K562 (cell line): ENCODE measurements at regions not wholly inside any gene's neighbourhood (a gene's known extent, or its start where the extent isn't known, plus 50 kb on each side); places are given as distances from the start of the nearest gene placed in this dataset.

Source experiments
- CEBPB ChIP-seq: fragments of 450-650 bp; IDR thresholded peaks from 2 replicates; pipeline ENCODE4 v1.6.1; 2016; ENCODE audit warnings: missing genetic modification characterization, missing compliant biosample characterization
- FOXO4 ChIP-seq: fragments of 450-650 bp; formaldehyde crosslinking; IDR thresholded peaks from 2 replicates; pipeline ENCODE4 v1.4.0; 2020; ENCODE audit warnings: mild to moderate bottlenecking, moderate library complexity
- HMGN3 ChIP-seq: IDR thresholded peaks from 2 replicates; pipeline ENCODE4 v1.6.1; 2011; ENCODE audit warnings: borderline replicate concordance, low read depth, mild to moderate bottlenecking, mixed read lengths, low read length; ENCODE audit not compliant: insufficient read length; ENCODE audit errors: extremely low read depth
- ILK ChIP-seq: fragments of 450-650 bp; IDR thresholded peaks from 2 replicates; pipeline ENCODE4 v1.6.1; 2016; ENCODE audit warnings: missing genetic modification characterization, low read depth, mild to moderate bottlenecking, missing compliant biosample characterization, moderate library complexity, borderline replicate concordance
- KLF6 ChIP-seq: fragments of 250-450 bp; sonication (Bioruptor Pico); IDR thresholded peaks from 2 replicates; pipeline ENCODE4 v1.4.0; 2020; ENCODE audit warnings: mild to moderate bottlenecking, moderate library complexity, borderline replicate concordance
- MCM2 ChIP-seq: fragments of 450-650 bp; IDR thresholded peaks from 2 replicates; pipeline ENCODE4 v1.6.1; 2017; ENCODE audit warnings: low read depth, mild to moderate bottlenecking
- NKRF ChIP-seq: fragments of 450-650 bp; IDR thresholded peaks from 2 replicates; pipeline ENCODE4 v1.6.1; 2016; ENCODE audit warnings: borderline replicate concordance
- NONO ChIP-seq, 2 experiments: fragments of 200-400 bp in 1 of 2; fragments of 450-650 bp in 1 of 2; formaldehyde crosslinking in 1 of 2; IDR thresholded peaks; 2 replicates each; pipeline ENCODE4 v1.6.1; 2017; ENCODE audit warnings: low read depth in 2 of 2, mild to moderate bottlenecking in 2 of 2, moderate library complexity in 2 of 2, low read length in 1 of 2
- PHB ChIP-seq: fragments of 250-450 bp; sonication (Bioruptor Pico); IDR thresholded peaks from 2 replicates; pipeline ENCODE4 v1.5.0; 2021
- PKNOX1 ChIP-seq: fragments of 450-650 bp; IDR thresholded peaks from 2 replicates; pipeline ENCODE4 v1.6.1; 2016
- RAD21 ChIP-seq, 2 experiments: fragments of 250-450 bp in 1 of 2; fragments of 450-650 bp in 1 of 2; sonication (Bioruptor Pico) in 1 of 2; formaldehyde crosslinking in 1 of 2; IDR thresholded peaks in 1 of 2; conservative IDR thresholded peaks in 1 of 2; 2 replicates each; pipeline versions ENCODE4 v1.4.0 to v1.8.0; 2020 to 2022; ENCODE audit warnings: mild to moderate bottlenecking in 2 of 2, moderate library complexity in 1 of 2
- RAD51 ChIP-seq: fragments of 450-650 bp; IDR thresholded peaks from 2 replicates; pipeline ENCODE4 v1.7.1; 2016; ENCODE audit warnings: low read depth, mild to moderate bottlenecking, borderline replicate concordance
- RBFOX2 ChIP-seq: fragments of 200-400 bp; formaldehyde crosslinking; IDR thresholded peaks from 2 replicates; pipeline ENCODE4 v1.6.1; 2017; ENCODE audit warnings: low read depth, mild to moderate bottlenecking, low read length, moderate library complexity
- RFX5 ChIP-seq: IDR thresholded peaks from 2 replicates; pipeline ENCODE4 v1.6.1; 2011; ENCODE audit warnings: low read depth, mild to moderate bottlenecking, improper control_type of control experiment, low read length
- SRSF9 ChIP-seq: fragments of 200-400 bp; formaldehyde crosslinking; IDR thresholded peaks from 2 replicates; pipeline ENCODE4 v1.6.1; 2017; ENCODE audit warnings: low read depth, low read length, borderline replicate concordance
- TAL1 ChIP-seq: fragments of 450-650 bp; IDR thresholded peaks from 2 replicates; pipeline ENCODE4 v1.6.1; 2016; ENCODE audit warnings: mild to moderate bottlenecking
- TEAD4 ChIP-seq, 2 experiments: sonication (generic) in 1 of 2; formaldehyde crosslinking in 1 of 2; IDR thresholded peaks; 2 replicates each; pipeline versions ENCODE4 v1.6.1 to v1.8.0; 2012 to 2022; ENCODE audit warnings: borderline replicate concordance in 1 of 2, inconsistent platforms in 1 of 2, low read length in 1 of 2, mild to moderate bottlenecking in 1 of 2, missing genetic modification reagents in 1 of 2
- ZFP1 ChIP-seq: fragments of 450-650 bp; formaldehyde crosslinking; IDR thresholded peaks from 2 replicates; pipeline ENCODE4 v1.4.0; 2020; ENCODE audit warnings: mild to moderate bottlenecking, mixed read lengths
- ZHX1 ChIP-seq: fragments of 150-350 bp; conservative IDR thresholded peaks from 2 replicates; pipeline ENCODE4 v1.6.1; 2014; ENCODE audit warnings: low read length
- ZSCAN32 ChIP-seq: fragments of 450-650 bp; formaldehyde crosslinking; IDR thresholded peaks from 2 replicates; pipeline ENCODE4 v1.4.0; 2020; ENCODE audit warnings: mild to moderate bottlenecking, moderate library complexity

GRCh38 chr4:80143307-80143679 is 54.0 kb upstream of the PRDM8 start (continued):
- TF ChIP-seq NKRF (no peak), CEBPB (peak; percentile 84), ZSCAN32 (CRISPR knock-in tag) (no peak), HMGN3 (peak; percentile 91), RAD21 (CRISPR knock-in tag; conservative IDR thresholded peaks at IDR 0.05 in 1 of 2, IDR thresholded peaks at IDR 0.05 in 1 of 2) (peak in 1 of 2 experiments; percentile 25; a peak in 3 of 4 replicates), FOXO4 (no peak), ILK (no peak), SRSF9 (no peak), PHB (CRISPR knock-in tag) (no peak), MCM2 (no peak), NONO (IDR thresholded peaks at IDR 0.05; ENCODE audit: low read depth in 2 of 2, low read length in 1 of 2) (peak in 1 of 2 experiments; percentile 78; a peak in 1 of 4 replicates), KLF6 (peak; percentile 63; the same call in 1 of the 2 replicates), RFX5 (no peak), TEAD4 (IDR thresholded peaks at IDR 0.05; ENCODE audit: low read length) (peak; percentile 98), TEAD4 (CRISPR knock-in tag; IDR thresholded peaks at IDR 0.05; ENCODE audit: borderline replicate concordance) (no peak), ZHX1 (no peak), ZFP1 (no peak), RBFOX2 (no peak), PKNOX1 (peak; percentile 76), TAL1 (peak; percentile 99), RAD51 (no peak)
